ENCODE measurements at regions not wholly inside any gene's neighbourhood (a gene's known extent, or its start where the extent isn't known, plus 50 kb on each side); places are given as distances from the start of the nearest gene placed in this dataset.

GRCh38 chr4:136461533-136461932, 1070.8 kb downstream of the PCDH18 start (continued):
- no peak for TF ChIP-seq ZC3H10 (CRISPR knock-in tag; IDR thresholded peaks at IDR 0.05)
- no peak for TF ChIP-seq PPARA (CRISPR knock-in tag; IDR thresholded peaks at IDR 0.05; ENCODE audit: borderline replicate concordance)
- TF ChIP-seq SNAI2 (CRISPR knock-in tag; IDR thresholded peaks at IDR 0.05), result no peak
- no peak for TF ChIP-seq TOX (CRISPR knock-in tag; IDR thresholded peaks at IDR 0.05; ENCODE audit: borderline replicate concordance)

- ATAC-seq, result no peak
- TF ChIP-seq GLIS3 (CRISPR knock-in tag; IDR thresholded peaks at IDR 0.05), result no peak
- no peak for TF ChIP-seq CREB5 (CRISPR knock-in tag; IDR thresholded peaks at IDR 0.05; ENCODE audit: low read depth)
- TF ChIP-seq TCF4 (CRISPR knock-in tag; IDR thresholded peaks at IDR 0.05; ENCODE audit: borderline replicate concordance), result no peak
- TF ChIP-seq PATZ1 (CRISPR knock-in tag; IDR thresholded peaks at IDR 0.05; ENCODE audit: borderline replicate concordance), result no peak
These were observed 1074.0 kb downstream of the PCDH18 start for GRCh38 chr4:136458326-136458725.

GRCh38 chr4:136457577-136457976, 1074.7 kb downstream of the PCDH18 start:
- no peak for ATAC-seq
- no peak for TF ChIP-seq ARNTL (CRISPR knock-in tag; IDR thresholded peaks at IDR 0.05; ENCODE audit: borderline replicate concordance, low read depth)
- no peak for TF ChIP-seq POU6F1 (CRISPR knock-in tag; IDR thresholded peaks at IDR 0.05; ENCODE audit: borderline replicate concordance, low read depth)
- no peak for TF ChIP-seq SNAI2 (CRISPR knock-in tag; IDR thresholded peaks at IDR 0.05)
- TF ChIP-seq CSDC2 (CRISPR knock-in tag; IDR thresholded peaks at IDR 0.05), result no peak
- TF ChIP-seq PPARA (CRISPR knock-in tag; IDR thresholded peaks at IDR 0.05; ENCODE audit: borderline replicate concordance), result no peak
- no peak for TF ChIP-seq CSRNP3 (CRISPR knock-in tag; IDR thresholded peaks at IDR 0.05)
- no peak for TF ChIP-seq ZFP3 (CRISPR knock-in tag; IDR thresholded peaks at IDR 0.05)

- TF ChIP-seq RARB (CRISPR knock-in tag; IDR thresholded peaks at IDR 0.05), result no peak
- TF ChIP-seq TSHZ2 (CRISPR knock-in tag; IDR thresholded peaks at IDR 0.05), result no peak
- TF ChIP-seq PATZ1 (CRISPR knock-in tag; IDR thresholded peaks at IDR 0.05; ENCODE audit: borderline replicate concordance), result no peak
- TF ChIP-seq ARNTL (CRISPR knock-in tag; IDR thresholded peaks at IDR 0.05; ENCODE audit: borderline replicate concordance, low read depth), result no peak
- no peak for TF ChIP-seq ESRRG (CRISPR knock-in tag; IDR thresholded peaks at IDR 0.05)
- no peak for TF ChIP-seq ZFP30 (CRISPR knock-in tag; IDR thresholded peaks at IDR 0.05)
- TF ChIP-seq ZNF8 (CRISPR knock-in tag; IDR thresholded peaks at IDR 0.05), result no peak
- no peak for TF ChIP-seq CREB5 (CRISPR knock-in tag; IDR thresholded peaks at IDR 0.05; ENCODE audit: low read depth)
- no peak for TF ChIP-seq ZC3H10 (CRISPR knock-in tag; IDR thresholded peaks at IDR 0.05)
- TF ChIP-seq SNAI2 (CRISPR knock-in tag; IDR thresholded peaks at IDR 0.05), result no peak
- TF ChIP-seq BACH2 (CRISPR knock-in tag; IDR thresholded peaks at IDR 0.05; ENCODE audit: borderline replicate concordance), result no peak
- no peak for TF ChIP-seq GLIS3 (CRISPR knock-in tag; IDR thresholded peaks at IDR 0.05)
- TF ChIP-seq POU6F1 (CRISPR knock-in tag; IDR thresholded peaks at IDR 0.05; ENCODE audit: borderline replicate concordance, low read depth), result no peak
- TF ChIP-seq ZNF565 (CRISPR knock-in tag; conservative IDR thresholded peaks at IDR 0.05; ENCODE audit: low read depth), result no peak
- TF ChIP-seq ISL1 (CRISPR knock-in tag; IDR thresholded peaks at IDR 0.05), result no peak
- TF ChIP-seq TOX (CRISPR knock-in tag; IDR thresholded peaks at IDR 0.05; ENCODE audit: borderline replicate concordance), result no peak
- TF ChIP-seq CSDC2 (CRISPR knock-in tag; IDR thresholded peaks at IDR 0.05), result no peak
- no peak for ATAC-seq
These were observed 1075.3 kb downstream of the PCDH18 start for GRCh38 chr4:136457004-136457403.

Measured in SK-N-SH treated with all-trans-retinoic acid at 6 μM for 48 hours (cell line).